ENCODE measurements at regions not wholly inside any gene's neighbourhood (a gene's known extent, or its start where the extent isn't known, plus 50 kb on each side); places are given as distances from the start of the nearest gene placed in this dataset.
"Not testable (repeated sequence)": the region's sequence is repeated elsewhere in the genome, so short reads cannot be mapped to it uniquely, and the experiment has no call there.

DNA sequence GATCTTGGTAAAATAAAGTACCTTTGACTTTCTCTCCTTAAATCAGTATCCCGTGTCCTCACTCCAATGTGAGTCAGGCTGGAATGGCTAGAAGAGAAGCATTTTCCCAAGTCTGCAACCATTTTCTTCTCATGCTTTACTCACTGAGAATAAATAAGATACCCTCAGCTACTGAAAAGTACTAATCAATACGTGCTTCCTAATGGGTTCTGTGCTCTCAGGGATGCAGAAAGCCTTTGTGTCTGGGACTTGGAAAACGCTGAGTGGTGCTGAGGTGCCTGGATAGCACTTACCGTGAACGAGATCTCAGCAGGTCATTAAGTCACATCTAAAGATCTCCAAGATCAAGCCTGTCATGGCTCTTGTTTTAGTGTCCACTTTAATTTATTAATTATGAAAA lies 672.3 kb upstream of the C16orf82 start:
- H3K27me3 ChIP-seq = no peaks in the 10 kb centered on the region
- no peak for TF ChIP-seq POLR2AphosphoS5 (IDR thresholded peaks at IDR 0.05; ENCODE audit: insufficient read depth in 1 of 2, low read depth in 1 of 2)
- no peaks in the 10 kb centered on the region for H3K36me3 ChIP-seq
- intact Hi-C loops (cut with DNase I) = no loop called here
- no peaks in the 10 kb centered on the region for H3K9me3 ChIP-seq
- H3K4me1 ChIP-seq = no peaks in the 10 kb centered on the region
- no peak overlapping the region for H3K27ac ChIP-seq
- no peak overlapping the region for H3K4me3 ChIP-seq
- no peak for DNase-seq (ENCODE audit: extremely low spot score in 2 of 2)

DNA sequence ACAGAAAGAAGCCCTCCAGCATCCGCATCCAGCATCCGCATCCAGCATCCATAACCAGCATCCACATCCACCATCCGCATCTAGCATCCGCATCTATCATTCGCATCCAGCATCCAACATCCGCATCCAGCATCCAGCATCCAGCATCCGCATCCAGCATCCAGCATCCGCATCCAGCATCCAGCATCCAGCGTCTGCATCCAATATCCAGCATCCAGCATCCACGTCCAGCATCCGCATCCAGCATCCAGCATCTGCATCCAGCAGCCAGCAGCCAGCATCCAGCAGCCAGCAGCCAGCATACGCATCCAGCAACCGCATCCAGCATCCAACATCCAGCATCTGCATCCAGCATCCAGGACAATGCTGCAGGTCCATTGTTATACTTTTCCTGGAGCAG lies 671.0 kb upstream of the C16orf82 start:
- H3K4me1 ChIP-seq = no peaks in the 10 kb centered on the region
- H3K36me3 ChIP-seq = no peaks in the 10 kb centered on the region
- no peaks in the 10 kb centered on the region for H3K9me3 ChIP-seq
- H3K27me3 ChIP-seq = no peaks in the 10 kb centered on the region
- intact Hi-C loops (cut with DNase I) = no loop called here
- H3K4me3 ChIP-seq = no peak overlapping the region
- DNase-seq (ENCODE audit: extremely low spot score in 2 of 2) = no peak
- TF ChIP-seq POLR2A (IDR thresholded peaks at IDR 0.05) (no peak), POLR2AphosphoS5 (IDR thresholded peaks at IDR 0.05; ENCODE audit: insufficient read depth in 1 of 2, low read depth in 1 of 2) (no peak)
- TF ChIP-seq, protein P1, sequence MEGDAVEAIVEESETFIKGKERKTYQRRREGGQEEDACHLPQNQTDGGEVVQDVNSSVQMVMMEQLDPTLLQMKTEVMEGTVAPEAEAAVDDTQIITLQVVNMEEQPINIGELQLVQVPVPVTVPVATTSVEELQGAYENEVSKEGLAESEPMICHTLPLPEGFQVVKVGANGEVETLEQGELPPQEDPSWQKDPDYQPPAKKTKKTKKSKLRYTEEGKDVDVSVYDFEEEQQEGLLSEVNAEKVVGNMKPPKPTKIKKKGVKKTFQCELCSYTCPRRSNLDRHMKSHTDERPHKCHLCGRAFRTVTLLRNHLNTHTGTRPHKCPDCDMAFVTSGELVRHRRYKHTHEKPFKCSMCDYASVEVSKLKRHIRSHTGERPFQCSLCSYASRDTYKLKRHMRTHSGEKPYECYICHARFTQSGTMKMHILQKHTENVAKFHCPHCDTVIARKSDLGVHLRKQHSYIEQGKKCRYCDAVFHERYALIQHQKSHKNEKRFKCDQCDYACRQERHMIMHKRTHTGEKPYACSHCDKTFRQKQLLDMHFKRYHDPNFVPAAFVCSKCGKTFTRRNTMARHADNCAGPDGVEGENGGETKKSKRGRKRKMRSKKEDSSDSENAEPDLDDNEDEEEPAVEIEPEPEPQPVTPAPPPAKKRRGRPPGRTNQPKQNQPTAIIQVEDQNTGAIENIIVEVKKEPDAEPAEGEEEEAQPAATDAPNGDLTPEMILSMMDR (IDR thresholded peaks at IDR 0.05) = no peak
- no peak overlapping the region for H3K27ac ChIP-seq

DNA sequence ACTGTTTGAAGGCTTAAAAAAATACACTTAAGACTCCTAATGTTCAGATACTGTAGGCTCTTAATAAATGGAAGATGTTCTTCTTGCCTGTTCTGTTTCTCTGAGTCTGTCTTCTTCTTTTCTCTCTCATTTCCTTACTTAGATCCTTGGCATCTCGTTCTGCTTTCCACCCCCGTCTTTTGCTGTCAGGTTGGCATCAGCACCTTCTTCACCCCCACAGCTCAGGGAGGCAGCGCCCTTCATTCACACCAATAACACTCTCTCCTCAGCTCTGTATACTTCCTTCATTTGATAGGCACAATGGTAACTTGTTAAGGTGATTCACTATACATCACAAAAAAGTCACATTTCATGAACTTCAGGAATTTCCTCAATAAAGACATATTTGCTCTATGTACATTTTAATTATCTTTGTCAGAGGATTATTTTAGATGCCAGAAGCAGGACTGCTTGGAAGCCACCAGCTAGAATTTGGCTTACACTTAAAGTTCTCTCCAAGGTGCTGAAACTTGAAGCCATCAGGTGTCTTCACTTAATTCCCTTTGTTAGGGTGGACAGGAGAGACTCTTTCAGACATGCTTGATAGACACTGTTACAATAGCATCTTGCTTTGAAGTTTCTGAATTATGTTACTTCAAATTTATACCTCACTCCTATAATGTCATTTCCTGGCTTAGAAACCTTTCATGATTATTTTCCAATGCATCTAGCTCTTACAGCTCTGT lies 670.1 kb upstream of the C16orf82 start:
- no peak overlapping the region for H3K27ac ChIP-seq

DNA sequence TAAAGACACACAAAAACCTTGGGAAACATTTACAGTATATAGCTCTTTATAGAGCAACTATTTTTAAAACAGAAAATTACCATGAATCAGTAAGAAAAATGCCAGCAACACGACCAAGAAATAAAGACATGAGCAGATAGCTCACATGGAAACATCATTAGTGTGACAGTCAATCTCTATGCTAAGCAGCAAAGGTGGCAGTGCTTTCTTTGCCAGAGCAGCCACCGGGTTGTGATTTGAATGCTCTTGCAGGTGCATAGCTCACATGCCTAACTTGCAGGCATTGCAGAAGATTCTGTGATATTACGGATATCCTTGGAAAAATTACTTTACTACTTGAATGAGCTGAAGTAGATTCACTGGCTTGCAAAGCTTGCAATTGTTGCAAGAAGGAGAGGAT lies 652.9 kb upstream of the C16orf82 start:
- Histone ChIP-seq H3K9me3 (no peaks in the 10 kb centered on the region), H3K4me1 (no peaks in the 10 kb centered on the region), H3K27me3 (no peaks in the 10 kb centered on the region), H3K36me3 (no peaks in the 10 kb centered on the region), H3K4me3 (no peak overlapping the region), H3K27ac (no peak overlapping the region)
- no peak for TF ChIP-seq POLR2A (IDR thresholded peaks at IDR 0.05)
- TF ChIP-seq, protein P1 (IDR thresholded peaks at IDR 0.05) = no peak
- TF ChIP-seq POLR2AphosphoS5 (IDR thresholded peaks at IDR 0.05; ENCODE audit: insufficient read depth in 1 of 2, low read depth in 1 of 2) = no peak
- no peak for DNase-seq (ENCODE audit: extremely low spot score in 2 of 2)
- intact Hi-C loops (cut with DNase I) = no loop called here

More for the DNA sequence above, 670.1 kb upstream of the C16orf82 start:
- TF ChIP-seq POLR2A (IDR thresholded peaks at IDR 0.05) = no peak
- TF ChIP-seq POLR2AphosphoS5 (IDR thresholded peaks at IDR 0.05; ENCODE audit: insufficient read depth in 1 of 2, low read depth in 1 of 2) = no peak
- TF ChIP-seq, protein P1 (IDR thresholded peaks at IDR 0.05) = no peak
- Histone ChIP-seq H3K36me3 (no peaks in the 10 kb centered on the region), H3K9me3 (no peaks in the 10 kb centered on the region), H3K4me3 (no peak overlapping the region), H3K4me1 (no peaks in the 10 kb centered on the region), H3K27me3 (no peaks in the 10 kb centered on the region)
- no peak for DNase-seq (ENCODE audit: extremely low spot score in 2 of 2)
- intact Hi-C loops (cut with DNase I) = no loop called here

DNA sequence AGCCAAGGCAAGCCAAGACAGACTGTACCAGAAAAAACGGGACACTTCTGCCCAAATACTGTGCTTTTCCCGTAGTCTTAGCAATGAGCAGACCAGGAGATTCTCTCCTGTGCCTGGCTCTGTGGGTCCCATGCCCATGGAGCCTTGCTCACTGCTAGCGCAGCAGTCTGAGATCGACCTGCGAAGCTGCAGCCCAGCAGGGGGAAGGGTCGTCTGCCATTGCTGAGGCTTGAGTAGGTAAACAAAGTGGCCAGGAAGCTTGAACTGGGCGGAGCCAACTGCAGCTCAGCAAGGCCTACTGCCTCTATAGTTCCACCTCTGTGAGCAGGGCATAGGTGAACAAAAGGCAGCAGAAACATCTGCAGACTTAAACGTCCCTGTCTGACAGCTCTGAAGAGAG lies 647.3 kb upstream of the C16orf82 start:
- intact Hi-C loops (cut with DNase I); H3K27ac ChIP-seq; DNase-seq (ENCODE audit: extremely low spot score in 2 of 2); H3K4me3 ChIP-seq; H3K9me3 ChIP-seq; H3K27me3 ChIP-seq; H3K36me3 ChIP-seq; H3K4me1 ChIP-seq: not testable (repeated sequence)

DNA sequence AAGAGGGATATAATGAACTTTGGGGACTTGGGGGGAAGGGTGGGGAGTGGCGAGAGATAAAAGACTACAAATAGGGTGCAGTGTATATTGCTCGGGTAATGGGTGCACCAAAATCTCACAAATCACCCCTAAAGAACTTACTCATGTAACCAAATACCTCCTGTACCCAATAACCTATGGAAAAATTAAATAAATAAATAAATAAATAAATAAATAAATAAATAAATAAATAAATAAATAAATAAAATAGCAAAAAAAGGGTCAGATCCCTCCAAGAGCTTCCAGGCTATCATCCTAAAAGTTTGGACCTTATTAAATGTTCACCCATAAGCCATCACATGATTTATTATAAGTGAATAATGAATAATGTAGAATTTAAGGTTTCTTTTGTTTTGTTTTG lies 636.1 kb upstream of the C16orf82 start:
- no peaks in the 10 kb centered on the region for H3K36me3 ChIP-seq
- H3K4me1 ChIP-seq = no peaks in the 10 kb centered on the region
- no peaks in the 10 kb centered on the region for H3K27me3 ChIP-seq
- intact Hi-C loops (cut with DNase I) = no loop called here
- no peak overlapping the region for H3K4me3 ChIP-seq
- no peak for TF ChIP-seq POLR2AphosphoS5 (IDR thresholded peaks at IDR 0.05; ENCODE audit: insufficient read depth in 1 of 2, low read depth in 1 of 2)
- TF ChIP-seq, protein P1 (IDR thresholded peaks at IDR 0.05) = no peak
- no peak for TF ChIP-seq POLR2A (IDR thresholded peaks at IDR 0.05)
- no peak overlapping the region for H3K27ac ChIP-seq
- no peaks in the 10 kb centered on the region for H3K9me3 ChIP-seq
- DNase-seq (ENCODE audit: extremely low spot score in 2 of 2) = no peak

Data from vagina (tissue), 2 donors.